GM23338 (cell line): ENCODE measurements at regions not wholly inside any gene's neighbourhood (a gene's known extent, or its start where the extent isn't known, plus 50 kb on each side); places are given as distances from the start of the nearest gene placed in this dataset.

ENCODE experiments used
- ATAC-seq: fragments of 200-7000 bp; cut with Tn5 transposase; 3 replicates; pipeline ENCODE4 v1.9.1; 2020
- DNase-seq: peaks from one replicate; pipeline ENCODE4 v3.0.0-alpha.2; 2015; ENCODE audit warnings: low spot score
- H2AFZ ChIP-seq: fragments of 200-600 bp; sonication (generic); 2 replicates; pipeline ENCODE4 v1.8.0; 2016; ENCODE audit warnings: antibody characterized with exemption, mild to moderate bottlenecking, moderate library complexity
- H3F3A ChIP-seq: fragments of 200-600 bp; sonication (generic); replicated peaks from 2 replicates; pipeline ENCODE4 v1.8.0; 2017; ENCODE audit warnings: antibody characterized with exemption, mixed run types, low read depth
- H3K27ac ChIP-seq: fragments of 200-600 bp; sonication (generic); 2 replicates; pipeline ENCODE4 v1.6.1; 2016; ENCODE audit warnings: low read depth
- H3K27me3 ChIP-seq: fragments of 200-600 bp; sonication (generic); 2 replicates; pipeline ENCODE4 v1.8.0; 2016; ENCODE audit warnings: mild to moderate bottlenecking, mixed run types, moderate library complexity; ENCODE audit not compliant: insufficient read depth
- H3K36me3 ChIP-seq: fragments of 200-600 bp; sonication (generic); 2 replicates; pipeline ENCODE4 v1.8.0; 2016; ENCODE audit warnings: mild to moderate bottlenecking; ENCODE audit not compliant: insufficient read depth
- H3K4me1 ChIP-seq: fragments of 200-600 bp; sonication (generic); 2 replicates; pipeline ENCODE4 v1.8.0; 2016; ENCODE audit warnings: mild to moderate bottlenecking, moderate library complexity; ENCODE audit not compliant: insufficient read depth
- H3K4me2 ChIP-seq: fragments of 200-600 bp; sonication (generic); 2 replicates; pipeline ENCODE4 v1.7.1; 2017; ENCODE audit warnings: mixed run types
- H3K4me3 ChIP-seq: fragments of 200-600 bp; sonication (generic); 2 replicates; pipeline ENCODE4 v1.6.1; 2016; ENCODE audit warnings: mixed run types
- H3K79me2 ChIP-seq: fragments of 200-600 bp; sonication (generic); replicated peaks from 2 replicates; pipeline ENCODE4 v1.8.0; 2017; ENCODE audit warnings: mild to moderate bottlenecking; ENCODE audit not compliant: insufficient read depth
- H3K9me2 ChIP-seq: fragments of 200-600 bp; sonication (generic); 2 replicates; pipeline ENCODE4 v1.8.0; 2017; ENCODE audit not compliant: insufficient read depth
- H4K20me1 ChIP-seq: fragments of 200-600 bp; sonication (generic); replicated peaks from 2 replicates; pipeline ENCODE4 v1.8.0; 2017; ENCODE audit warnings: mild to moderate bottlenecking; ENCODE audit not compliant: insufficient read depth
- H3K27ac Mint-ChIP-seq: 2 replicates; pipeline ENCODE4 v1.8.0; 2020; ENCODE audit warnings: inconsistent platforms, mild to moderate bottlenecking, moderate library complexity, mixed read lengths
- H3K27me3 Mint-ChIP-seq: 3 replicates; pipeline ENCODE4 v1.8.0; 2022; ENCODE audit warnings: low read depth, mild to moderate bottlenecking, moderate library complexity, mixed read lengths, inconsistent platforms; ENCODE audit not compliant: insufficient read depth, poor library complexity
- H3K36me3 Mint-ChIP-seq: 3 replicates; pipeline ENCODE4 v1.8.0; 2021; ENCODE audit warnings: low read depth, mild to moderate bottlenecking, inconsistent platforms, moderate library complexity, mixed read lengths
- H3K4me1 Mint-ChIP-seq: 3 replicates; pipeline ENCODE4 v1.8.0; 2020; ENCODE audit warnings: mild to moderate bottlenecking, inconsistent platforms, mixed read lengths
- H3K4me3 Mint-ChIP-seq: 3 replicates; pipeline ENCODE4 v1.8.0; 2021; ENCODE audit warnings: moderate library complexity, mild to moderate bottlenecking, inconsistent platforms, mixed read lengths
- H3K9me3 Mint-ChIP-seq: 3 replicates; pipeline ENCODE4 v1.8.0; 2020; ENCODE audit warnings: moderate library complexity, mild to moderate bottlenecking, inconsistent platforms, mixed read lengths
- CREB1 ChIP-seq: fragments of 250-450 bp; sonication (Bioruptor Pico); IDR thresholded peaks from 2 replicates; pipeline ENCODE4 v1.5.0; 2020; ENCODE audit warnings: low read depth, mild to moderate bottlenecking, moderate library complexity
- EZH2 ChIP-seq: fragments of 200-600 bp; sonication (generic); IDR thresholded peaks from one replicate; pipeline ENCODE4 v1.8.0; 2017; ENCODE audit warnings: antibody characterized with exemption, mild to moderate bottlenecking, low read depth; ENCODE audit not compliant: unreplicated experiment
- EZH2phosphoT487 ChIP-seq: fragments of 200-600 bp; sonication (generic); IDR thresholded peaks from one replicate; pipeline ENCODE4 v1.8.1; 2018; ENCODE audit warnings: antibody characterized with exemption; ENCODE audit not compliant: unreplicated experiment
- JUNB ChIP-seq: IDR thresholded peaks from one replicate; pipeline ENCODE4 v1.6.1; 2016; ENCODE audit warnings: antibody characterized with exemption; ENCODE audit not compliant: unreplicated experiment
- NANOG ChIP-seq: IDR thresholded peaks from 2 replicates; pipeline ENCODE4 v1.6.1; 2016; ENCODE audit warnings: antibody characterized with exemption, borderline replicate concordance
- POLR2AphosphoS5 ChIP-seq: IDR thresholded peaks from 2 replicates; pipeline ENCODE4 v1.6.1; 2016; ENCODE audit warnings: antibody characterized with exemption, low read depth
- STAT1 ChIP-seq: IDR thresholded peaks from one replicate; pipeline ENCODE4 v1.6.1; 2016; ENCODE audit warnings: antibody characterized with exemption; ENCODE audit not compliant: unreplicated experiment
- ZNF114 ChIP-seq: fragments of 250-450 bp; sonication (Bioruptor Pico); IDR thresholded peaks from 2 replicates; pipeline ENCODE4 v1.5.0; 2020; ENCODE audit warnings: mild to moderate bottlenecking, moderate library complexity
- ZNF331 ChIP-seq: fragments of 250-450 bp; sonication (Bioruptor Pico); IDR thresholded peaks from 2 replicates; pipeline ENCODE4 v1.5.0; 2020; ENCODE audit warnings: low read depth, mild to moderate bottlenecking, moderate library complexity
- ZNF462 ChIP-seq: fragments of 250-450 bp; sonication (Bioruptor Pico); IDR thresholded peaks from 2 replicates; pipeline ENCODE4 v1.5.0; 2020; ENCODE audit warnings: mild to moderate bottlenecking, moderate library complexity
- TF ChIP-seq, protein P1 (sequence below), 2 experiments: fragments of 200-600 bp in 1 of 2; sonication (generic) in 1 of 2; conservative IDR thresholded peaks; 2 replicates each; pipeline versions ENCODE4 v1.5.1 to v1.6.1; 2016 to 2017; ENCODE audit warnings: antibody characterized with exemption in 2 of 2, low read depth in 2 of 2, mild to moderate bottlenecking in 2 of 2, moderate library complexity in 1 of 2
- TF ChIP-seq, protein P2 (sequence below): IDR thresholded peaks from one replicate; pipeline ENCODE4 v1.6.1; 2018; ENCODE audit warnings: antibody characterized with exemption; ENCODE audit not compliant: unreplicated experiment
- TF ChIP-seq, protein P3 (sequence below): IDR thresholded peaks from 2 replicates; pipeline ENCODE4 v1.6.1; 2016; ENCODE audit warnings: antibody characterized with exemption

GRCh38 chr3:164452707-164453106 is 625.6 kb downstream of the SI start:
- Histone ChIP-seq H3K27ac (no peak overlapping the region), H3K4me3 (no peak overlapping the region), H3K36me3 (no peaks in the 10 kb centered on the region; the same call in 1 of the 2 replicates), H3K79me2 (no peaks in the 10 kb centered on the region), H3K27me3 (no peaks in the 10 kb centered on the region), H2AFZ (no peak overlapping the region), H3F3A (no peaks in the 10 kb centered on the region), H4K20me1 (no peaks in the 10 kb centered on the region), H3K4me1 (peaks cover 6% of the 10 kb centered on the region; the same call in 1 of the 2 replicates), H3K9me2 (peaks cover 4% of the 10 kb centered on the region), H3K4me2 (no peak overlapping the region)
- DNase-seq, result no peak
- no peak for TF ChIP-seq EZH2
- TF ChIP-seq ZNF331, result no peak
- TF ChIP-seq ZNF462 (CRISPR knock-in tag), result no peak
- TF ChIP-seq EZH2phosphoT487, result no peak
- no peak for TF ChIP-seq ZNF114
- TF ChIP-seq, protein P1, sequence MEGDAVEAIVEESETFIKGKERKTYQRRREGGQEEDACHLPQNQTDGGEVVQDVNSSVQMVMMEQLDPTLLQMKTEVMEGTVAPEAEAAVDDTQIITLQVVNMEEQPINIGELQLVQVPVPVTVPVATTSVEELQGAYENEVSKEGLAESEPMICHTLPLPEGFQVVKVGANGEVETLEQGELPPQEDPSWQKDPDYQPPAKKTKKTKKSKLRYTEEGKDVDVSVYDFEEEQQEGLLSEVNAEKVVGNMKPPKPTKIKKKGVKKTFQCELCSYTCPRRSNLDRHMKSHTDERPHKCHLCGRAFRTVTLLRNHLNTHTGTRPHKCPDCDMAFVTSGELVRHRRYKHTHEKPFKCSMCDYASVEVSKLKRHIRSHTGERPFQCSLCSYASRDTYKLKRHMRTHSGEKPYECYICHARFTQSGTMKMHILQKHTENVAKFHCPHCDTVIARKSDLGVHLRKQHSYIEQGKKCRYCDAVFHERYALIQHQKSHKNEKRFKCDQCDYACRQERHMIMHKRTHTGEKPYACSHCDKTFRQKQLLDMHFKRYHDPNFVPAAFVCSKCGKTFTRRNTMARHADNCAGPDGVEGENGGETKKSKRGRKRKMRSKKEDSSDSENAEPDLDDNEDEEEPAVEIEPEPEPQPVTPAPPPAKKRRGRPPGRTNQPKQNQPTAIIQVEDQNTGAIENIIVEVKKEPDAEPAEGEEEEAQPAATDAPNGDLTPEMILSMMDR (conservative IDR thresholded peaks at IDR 0.05; ENCODE audit: low read depth in 2 of 2), result no peak
- TF ChIP-seq, protein P2, sequence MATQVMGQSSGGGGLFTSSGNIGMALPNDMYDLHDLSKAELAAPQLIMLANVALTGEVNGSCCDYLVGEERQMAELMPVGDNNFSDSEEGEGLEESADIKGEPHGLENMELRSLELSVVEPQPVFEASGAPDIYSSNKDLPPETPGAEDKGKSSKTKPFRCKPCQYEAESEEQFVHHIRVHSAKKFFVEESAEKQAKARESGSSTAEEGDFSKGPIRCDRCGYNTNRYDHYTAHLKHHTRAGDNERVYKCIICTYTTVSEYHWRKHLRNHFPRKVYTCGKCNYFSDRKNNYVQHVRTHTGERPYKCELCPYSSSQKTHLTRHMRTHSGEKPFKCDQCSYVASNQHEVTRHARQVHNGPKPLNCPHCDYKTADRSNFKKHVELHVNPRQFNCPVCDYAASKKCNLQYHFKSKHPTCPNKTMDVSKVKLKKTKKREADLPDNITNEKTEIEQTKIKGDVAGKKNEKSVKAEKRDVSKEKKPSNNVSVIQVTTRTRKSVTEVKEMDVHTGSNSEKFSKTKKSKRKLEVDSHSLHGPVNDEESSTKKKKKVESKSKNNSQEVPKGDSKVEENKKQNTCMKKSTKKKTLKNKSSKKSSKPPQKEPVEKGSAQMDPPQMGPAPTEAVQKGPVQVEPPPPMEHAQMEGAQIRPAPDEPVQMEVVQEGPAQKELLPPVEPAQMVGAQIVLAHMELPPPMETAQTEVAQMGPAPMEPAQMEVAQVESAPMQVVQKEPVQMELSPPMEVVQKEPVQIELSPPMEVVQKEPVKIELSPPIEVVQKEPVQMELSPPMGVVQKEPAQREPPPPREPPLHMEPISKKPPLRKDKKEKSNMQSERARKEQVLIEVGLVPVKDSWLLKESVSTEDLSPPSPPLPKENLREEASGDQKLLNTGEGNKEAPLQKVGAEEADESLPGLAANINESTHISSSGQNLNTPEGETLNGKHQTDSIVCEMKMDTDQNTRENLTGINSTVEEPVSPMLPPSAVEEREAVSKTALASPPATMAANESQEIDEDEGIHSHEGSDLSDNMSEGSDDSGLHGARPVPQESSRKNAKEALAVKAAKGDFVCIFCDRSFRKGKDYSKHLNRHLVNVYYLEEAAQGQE, result no peak
- TF ChIP-seq JUNB, result no peak
- no peak for TF ChIP-seq CREB1
- no peak for TF ChIP-seq NANOG
- TF ChIP-seq, protein P3, sequence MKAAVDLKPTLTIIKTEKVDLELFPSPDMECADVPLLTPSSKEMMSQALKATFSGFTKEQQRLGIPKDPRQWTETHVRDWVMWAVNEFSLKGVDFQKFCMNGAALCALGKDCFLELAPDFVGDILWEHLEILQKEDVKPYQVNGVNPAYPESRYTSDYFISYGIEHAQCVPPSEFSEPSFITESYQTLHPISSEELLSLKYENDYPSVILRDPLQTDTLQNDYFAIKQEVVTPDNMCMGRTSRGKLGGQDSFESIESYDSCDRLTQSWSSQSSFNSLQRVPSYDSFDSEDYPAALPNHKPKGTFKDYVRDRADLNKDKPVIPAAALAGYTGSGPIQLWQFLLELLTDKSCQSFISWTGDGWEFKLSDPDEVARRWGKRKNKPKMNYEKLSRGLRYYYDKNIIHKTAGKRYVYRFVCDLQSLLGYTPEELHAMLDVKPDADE, result no peak
- TF ChIP-seq POLR2AphosphoS5, result no peak
- no peak for TF ChIP-seq STAT1
- Mint-ChIP-seq H3K27ac (no peak overlapping the region), H3K4me1 (peaks cover 6% of the 10 kb centered on the region; the same call in 2 of the 3 replicates), H3K9me3 (peaks cover 13% of the 10 kb centered on the region), H3K4me3 (no peak overlapping the region), H3K27me3 (no peaks in the 10 kb centered on the region), H3K36me3 (peaks cover 7% of the 10 kb centered on the region; the same call in 1 of the 3 replicates)
- no peak for ATAC-seq
